AML-193 (cell line): ENCODE measurements at regions not wholly inside any gene's neighbourhood (a gene's known extent, or its start where the extent isn't known, plus 50 kb on each side); places are given as distances from the start of the nearest gene placed in this dataset.

Experiments
- DNase-seq, 2 experiments: peaks; one replicate each; lab custom pipeline; 2025; lab: John Stamatoyannopoulos, UW

GRCh38 chr3:63228087-63228486 lies 50.0 kb upstream of the SYNPR start:
- no peak for DNase-seq
